Middle frontal gyrus (tissue), 1 donor: ENCODE measurements at regions not wholly inside any gene's neighbourhood (a gene's known extent, or its start where the extent isn't known, plus 50 kb on each side); places are given as distances from the start of the nearest gene placed in this dataset.
"Not testable (repeated sequence)": the region's sequence is repeated elsewhere in the genome, so short reads cannot be mapped to it uniquely, and the experiment has no call there.

ENCODE experiments used
- DNase-seq: peaks from one replicate; pipeline ENCODE4 v3.0.0-alpha.2; 2015; ENCODE audit warnings: low spot score; ENCODE audit errors: extremely low spot score

DNA sequence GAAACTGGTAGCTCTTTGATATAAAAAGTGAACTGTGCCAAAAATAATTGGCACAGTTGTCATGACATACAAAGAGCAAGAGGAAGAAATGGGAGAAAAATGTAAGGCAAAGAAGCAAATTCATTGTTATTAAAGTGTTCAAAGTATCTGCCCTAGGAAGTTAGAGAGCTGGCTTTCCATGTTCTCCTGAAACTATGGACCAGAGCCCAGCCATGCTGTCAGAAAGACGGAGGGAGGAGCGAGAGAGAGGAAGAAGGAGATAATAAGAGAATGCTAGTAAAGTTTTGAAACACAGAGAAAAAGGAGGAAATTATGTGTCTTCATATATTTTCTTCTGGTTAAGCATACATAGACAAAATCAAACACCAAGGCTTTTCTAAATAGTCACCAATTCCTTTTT lies 78.1 kb upstream of the PELI2 start:
- DNase-seq = no peak

DNA sequence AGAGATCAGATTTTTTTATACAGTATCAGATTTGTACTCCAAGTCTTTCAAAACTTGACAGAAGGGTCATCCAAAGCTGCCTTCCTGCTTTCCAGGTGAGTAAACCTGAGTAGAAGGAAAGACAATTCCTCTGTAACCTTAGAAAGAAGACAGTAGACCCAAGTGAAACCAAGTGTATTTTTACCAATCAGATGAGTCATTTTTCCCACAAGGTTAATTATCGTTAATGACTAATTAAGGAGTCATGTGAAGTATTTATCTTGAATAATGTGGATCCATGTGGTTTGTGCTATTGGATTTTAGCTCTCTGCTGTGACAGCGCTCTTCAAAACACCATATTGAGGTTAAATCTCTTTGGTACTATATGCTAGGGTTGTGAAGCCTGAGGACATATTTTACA lies 74.0 kb upstream of the PELI2 start:
- no peak for DNase-seq

DNA sequence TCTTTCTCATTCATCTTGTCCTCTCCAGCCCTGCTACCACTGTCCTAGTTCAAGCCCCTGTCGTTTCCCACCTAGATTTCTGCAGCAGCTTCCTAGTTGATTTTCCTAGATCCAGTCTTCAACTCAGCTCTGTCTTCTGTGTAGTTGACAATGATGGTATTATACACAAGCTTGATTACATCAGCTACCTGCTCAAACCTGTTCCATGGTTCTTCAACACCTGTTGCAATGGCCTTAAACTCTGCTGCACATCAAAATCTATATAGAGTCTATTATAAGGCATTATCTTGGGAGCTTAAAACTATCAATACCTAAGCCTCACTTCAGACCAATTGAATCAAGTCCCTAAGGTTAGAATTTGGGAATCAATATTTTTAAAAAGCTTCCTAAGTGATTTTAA lies 71.7 kb upstream of the PELI2 start:
- DNase-seq = no peak

- DNase-seq = no peak
These were observed 71.2 kb upstream of the PELI2 start for GRCh38 chr14:56046996-56047395.

DNA sequence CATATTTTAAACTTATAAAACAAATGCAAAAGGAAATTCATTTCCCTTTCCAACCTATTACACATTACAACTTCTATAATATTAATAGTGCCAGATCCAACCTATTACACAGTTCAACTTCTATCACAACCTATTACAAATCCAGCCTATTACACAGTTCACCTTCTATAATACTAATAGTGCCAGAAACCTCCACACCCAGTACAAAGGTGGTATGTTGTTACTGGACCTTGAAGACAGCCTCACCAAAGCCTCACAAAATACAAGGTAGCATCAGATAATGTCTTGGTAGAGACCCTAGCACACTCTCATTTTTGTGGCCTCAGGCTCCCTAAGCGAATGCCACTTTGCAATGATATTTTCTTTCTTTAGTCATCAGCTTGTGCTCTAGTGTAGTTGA lies 68.7 kb upstream of the PELI2 start:
- DNase-seq = no peak

- no peak for DNase-seq
These were observed 62.7 kb upstream of the PELI2 start for GRCh38 chr14:56055511-56055910.

GRCh38 chr14:56056031-56056430 lies 62.2 kb upstream of the PELI2 start:
- no peak for DNase-seq

GRCh38 chr14:56057071-56057741 lies 61.0 kb upstream of the PELI2 start:
- DNase-seq = no peak

GRCh38 chr14:56057767-56058166 lies 60.4 kb upstream of the PELI2 start:
- no peak for DNase-seq

DNA sequence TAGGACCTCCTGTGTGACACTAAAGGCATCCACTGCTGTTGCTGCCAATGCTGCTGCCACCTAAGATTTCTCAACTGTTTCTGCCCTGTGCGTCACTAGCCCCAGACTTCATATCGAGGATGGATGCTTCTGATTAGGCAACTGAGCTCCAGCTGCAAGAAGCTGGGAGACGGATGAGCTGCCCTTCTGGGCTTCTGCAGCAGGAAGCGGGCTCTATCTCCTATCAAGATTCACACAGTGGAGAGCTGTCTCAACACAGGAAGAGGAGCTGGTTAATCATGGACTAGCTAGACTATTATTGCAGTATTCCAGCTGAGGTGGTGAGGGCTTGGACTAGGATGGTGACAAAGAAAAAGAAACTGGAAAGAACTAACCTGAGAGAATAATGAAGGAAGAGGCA lies 59.2 kb upstream of the PELI2 start:
- DNase-seq = no peak

GRCh38 chr14:56061051-56061450 lies 57.2 kb upstream of the PELI2 start:
- DNase-seq = no peak

DNA sequence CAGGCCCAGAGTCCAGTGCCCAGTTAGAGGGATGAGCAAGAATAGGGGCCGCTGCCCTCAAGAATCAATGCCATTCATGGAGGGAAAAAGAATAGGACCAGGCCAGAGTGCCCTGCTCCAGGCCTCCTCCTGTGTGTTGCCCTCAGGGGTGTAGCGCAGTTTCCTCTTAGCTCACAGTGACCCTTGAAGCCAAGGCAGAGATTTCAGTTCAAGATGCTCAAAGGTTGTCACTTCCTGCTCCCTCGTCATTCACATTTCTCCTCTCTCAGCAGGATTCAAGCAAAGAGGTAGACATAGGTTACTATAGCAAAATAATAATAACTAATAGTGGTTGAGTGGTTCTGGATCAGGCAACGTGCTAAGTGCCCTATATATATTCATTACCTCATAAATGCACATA lies 55.1 kb upstream of the PELI2 start:
- DNase-seq = no peak

DNA sequence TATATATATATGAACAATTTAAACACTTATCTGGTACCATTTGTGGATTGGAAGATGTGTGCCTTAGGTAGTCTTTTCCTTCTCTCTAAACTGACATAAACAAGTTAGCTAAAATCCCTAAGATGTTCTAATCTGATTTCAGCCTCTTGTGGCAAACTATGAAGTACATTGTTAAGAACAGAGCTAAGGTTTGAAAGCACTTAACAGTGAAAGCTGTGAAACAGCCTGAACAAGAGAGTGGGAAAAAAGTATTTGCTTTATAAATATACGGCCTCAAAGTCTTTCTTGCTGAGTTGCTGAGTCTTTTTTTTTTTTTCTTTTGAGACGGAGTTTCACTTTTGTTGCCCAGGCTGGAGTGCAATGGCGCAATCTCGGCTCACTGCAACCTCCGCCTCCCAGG lies 53.7 kb upstream of the PELI2 start:
- no peak for DNase-seq

DNA sequence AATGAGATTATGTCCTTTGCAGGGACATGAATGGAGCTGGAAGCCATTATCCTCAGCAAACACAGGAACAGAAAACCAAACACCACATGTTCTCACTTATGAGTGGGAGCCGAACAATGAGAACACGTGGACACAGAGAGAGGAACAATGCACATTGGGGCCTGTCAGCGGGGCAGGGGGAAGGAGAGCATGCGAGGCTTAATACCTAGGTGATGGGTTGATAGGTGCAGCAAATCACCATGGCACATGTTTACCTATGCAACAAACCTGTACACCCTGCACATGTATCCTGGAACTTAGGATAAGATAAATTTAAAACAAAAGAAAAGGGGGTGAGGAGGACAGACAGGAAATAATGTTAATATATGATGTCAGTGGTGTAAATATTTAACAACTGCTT lies 53.0 kb upstream of the PELI2 start:
- not testable (repeated sequence) for DNase-seq

DNA sequence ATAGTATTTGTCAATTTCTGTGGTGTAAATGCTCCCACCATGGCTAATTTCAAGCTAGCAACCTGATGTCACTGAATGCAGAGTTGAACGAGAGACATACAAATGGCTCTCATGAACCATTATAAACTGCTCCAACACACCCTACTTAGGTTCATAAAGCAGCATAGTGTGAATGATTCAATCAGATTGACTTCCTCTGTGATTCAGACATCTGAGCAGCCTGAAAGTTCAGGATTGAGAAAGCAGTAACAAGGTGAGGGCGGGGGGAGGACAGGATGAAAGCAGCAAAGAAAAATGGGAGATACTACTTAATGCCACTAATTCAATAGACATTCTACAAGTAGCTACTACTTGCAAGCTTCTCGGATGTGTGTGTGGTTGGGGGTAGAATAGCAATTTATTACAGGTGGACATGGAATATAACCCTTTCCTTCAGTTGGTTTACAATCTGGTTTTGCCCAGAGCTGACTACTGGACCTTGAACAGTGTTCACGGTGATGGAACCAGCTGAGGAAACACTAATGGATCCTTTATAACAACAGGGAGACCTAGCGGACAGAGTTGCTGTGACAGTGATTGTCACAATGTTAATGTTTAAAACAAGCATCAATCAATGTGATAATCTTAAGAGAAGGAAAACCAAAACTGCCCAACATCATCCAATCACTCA lies 52.5 kb upstream of the PELI2 start:
- no peak for DNase-seq
